ENCODE measurements at regions not wholly inside any gene's neighbourhood (a gene's known extent, or its start where the extent isn't known, plus 50 kb on each side); places are given as distances from the start of the nearest gene placed in this dataset.
"Not testable (repeated sequence)": the region's sequence is repeated elsewhere in the genome, so short reads cannot be mapped to it uniquely, and the experiment has no call there.

DNA sequence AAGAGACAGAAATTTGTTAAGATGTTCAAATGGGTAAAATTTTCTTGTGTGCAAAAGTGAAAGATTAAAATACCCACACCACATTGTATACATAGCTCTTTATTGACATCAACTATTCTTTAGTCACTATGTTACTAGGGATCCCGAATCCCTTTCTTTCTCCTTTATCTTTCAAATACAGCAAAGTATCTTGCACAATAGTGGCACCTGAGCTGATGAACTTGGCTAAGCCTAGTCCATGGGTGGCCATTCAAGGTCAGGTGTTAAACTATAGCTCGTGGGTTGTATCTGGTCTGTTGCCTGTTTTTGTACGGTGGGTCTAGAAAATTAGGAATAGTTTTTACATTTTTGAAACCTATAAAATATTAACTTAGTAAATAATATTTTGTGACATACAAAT lies 210.9 kb downstream of the SLITRK6 start:
- Mint-ChIP-seq H3K36me3 (no peaks in the 10 kb centered on the region), H3K27ac (no peak overlapping the region), H3K27me3 (no peaks in the 10 kb centered on the region), H3K9me3 (peaks cover 2% of the 10 kb centered on the region), H3K4me3 (no peak overlapping the region), H3K4me1 (ENCODE audit: low read depth) (no peaks in the 10 kb centered on the region)
- CTCF ChIA-PET: no interaction called here
- intact Hi-C loops (cut with micrococcal nuclease): no loop called here
- no peak for DNase-seq
- POLR2A ChIA-PET: no interaction called here

DNA sequence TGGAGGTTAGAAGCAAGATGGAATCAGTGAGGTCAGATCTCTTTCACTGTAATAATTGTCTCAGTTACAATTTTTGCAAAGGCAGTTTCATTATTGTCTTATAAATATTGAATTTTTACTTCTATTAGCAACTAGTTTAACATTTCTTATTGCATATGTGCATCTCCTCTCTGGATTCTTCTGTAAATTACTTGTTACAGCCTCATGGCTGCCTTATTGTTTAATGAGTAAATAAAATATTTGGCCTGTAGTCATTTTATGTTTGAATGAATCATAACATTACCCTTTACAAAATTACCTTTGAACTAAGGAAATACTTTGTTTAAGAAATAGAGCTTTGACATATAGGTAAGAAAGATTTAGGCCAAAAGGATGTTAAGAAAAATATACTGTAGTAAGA lies 212.4 kb downstream of the SLITRK6 start:
- H3K4me3 Mint-ChIP-seq: no peak overlapping the region
- no peak for DNase-seq
- intact Hi-C loops (cut with micrococcal nuclease): no loop called here
- H3K9me3 Mint-ChIP-seq: peaks cover 5% of the 10 kb centered on the region
- no peaks in the 10 kb centered on the region for H3K27me3 Mint-ChIP-seq
- no peaks in the 10 kb centered on the region for H3K36me3 Mint-ChIP-seq
- ChIA-PET CTCF (no interaction called here), POLR2A (no interaction called here)
- H3K27ac Mint-ChIP-seq: no peak overlapping the region
- no peaks in the 10 kb centered on the region for H3K4me1 Mint-ChIP-seq (ENCODE audit: low read depth)

DNA sequence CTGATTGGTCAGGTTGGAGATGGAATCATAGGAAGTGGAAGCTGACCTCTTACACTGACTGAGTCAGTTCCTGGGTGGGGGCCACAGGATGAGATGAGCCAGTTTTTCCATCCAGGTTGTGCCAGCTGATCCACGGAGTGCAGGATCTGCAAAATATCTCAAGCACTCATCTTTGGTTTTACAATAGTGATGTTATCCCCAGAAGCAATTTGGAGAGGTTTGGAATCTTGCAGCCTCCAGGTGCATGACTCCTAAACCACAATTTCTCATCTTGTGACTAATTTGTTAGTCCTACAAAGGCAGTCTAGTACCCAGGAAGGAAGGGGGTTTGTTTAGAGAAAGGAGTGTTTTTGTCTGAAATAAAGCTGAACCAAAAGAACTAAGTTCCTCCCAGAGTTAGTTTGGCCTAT lies 212.8 kb downstream of the SLITRK6 start:
- H3K36me3 Mint-ChIP-seq: no peaks in the 10 kb centered on the region
- ChIA-PET CTCF (no interaction called here), POLR2A (no interaction called here)
- no peak for DNase-seq
- no peak overlapping the region for H3K27ac Mint-ChIP-seq
- H3K9me3 Mint-ChIP-seq: peaks cover 5% of the 10 kb centered on the region
- H3K4me3 Mint-ChIP-seq: no peak overlapping the region
- H3K4me1 Mint-ChIP-seq (ENCODE audit: low read depth): no peaks in the 10 kb centered on the region
- intact Hi-C loops (cut with micrococcal nuclease): no loop called here
- H3K27me3 Mint-ChIP-seq: no peaks in the 10 kb centered on the region

DNA sequence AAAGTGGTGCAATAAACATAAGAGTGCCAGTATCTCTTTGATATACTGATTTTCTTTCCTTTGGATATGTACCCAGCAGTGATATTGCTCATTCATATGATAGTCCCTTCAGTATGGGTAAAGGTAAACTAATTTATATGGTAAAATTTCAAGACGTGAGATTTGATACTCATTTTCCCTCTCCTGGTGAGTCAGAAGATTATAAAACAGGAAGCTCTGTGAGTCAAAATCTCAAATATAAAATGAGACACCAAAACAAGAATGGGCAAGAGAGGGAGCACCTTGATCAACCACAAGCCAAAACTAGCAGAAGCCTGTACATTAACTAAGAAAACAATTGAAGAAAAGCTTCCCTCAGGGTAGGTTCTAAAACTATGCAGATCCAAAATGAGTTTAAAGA lies 216.3 kb downstream of the SLITRK6 start:
- Mint-ChIP-seq H3K36me3 (no peaks in the 10 kb centered on the region), H3K27ac (no peak overlapping the region), H3K4me1 (ENCODE audit: low read depth) (no peaks in the 10 kb centered on the region), H3K9me3 (peaks cover 5% of the 10 kb centered on the region), H3K27me3 (no peaks in the 10 kb centered on the region), H3K4me3 (no peak overlapping the region)
- no peak for DNase-seq
- intact Hi-C loops (cut with micrococcal nuclease): no loop called here
- ChIA-PET POLR2A (no interaction called here), CTCF (no interaction called here)

DNA sequence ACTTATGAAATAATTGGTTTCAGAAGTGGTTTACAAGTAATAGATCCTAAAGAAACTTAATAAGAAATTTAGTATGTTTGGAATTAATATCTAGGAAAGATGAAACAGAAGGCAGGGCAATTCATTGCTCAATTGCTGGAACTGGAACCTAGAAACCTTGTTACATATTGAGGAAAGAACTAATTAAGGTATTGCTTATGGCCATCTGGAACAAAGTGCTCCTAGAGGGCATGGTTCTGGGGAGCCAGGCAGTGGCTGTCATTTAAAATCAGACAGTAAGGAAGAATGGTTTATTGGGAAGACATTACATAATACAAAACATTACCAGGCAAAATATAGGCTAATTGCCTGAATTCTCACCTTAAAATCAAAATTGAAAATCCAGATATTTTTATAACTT lies 224.1 kb downstream of the SLITRK6 start:
- Mint-ChIP-seq H3K27ac (no peak overlapping the region), H3K4me1 (ENCODE audit: low read depth) (no peaks in the 10 kb centered on the region), H3K36me3 (no peaks in the 10 kb centered on the region), H3K27me3 (no peaks in the 10 kb centered on the region), H3K4me3 (no peak overlapping the region), H3K9me3 (peaks cover 11% of the 10 kb centered on the region)
- no peak for DNase-seq
- ChIA-PET POLR2A (no interaction called here), CTCF (no interaction called here)
- intact Hi-C loops (cut with micrococcal nuclease): no loop called here

DNA sequence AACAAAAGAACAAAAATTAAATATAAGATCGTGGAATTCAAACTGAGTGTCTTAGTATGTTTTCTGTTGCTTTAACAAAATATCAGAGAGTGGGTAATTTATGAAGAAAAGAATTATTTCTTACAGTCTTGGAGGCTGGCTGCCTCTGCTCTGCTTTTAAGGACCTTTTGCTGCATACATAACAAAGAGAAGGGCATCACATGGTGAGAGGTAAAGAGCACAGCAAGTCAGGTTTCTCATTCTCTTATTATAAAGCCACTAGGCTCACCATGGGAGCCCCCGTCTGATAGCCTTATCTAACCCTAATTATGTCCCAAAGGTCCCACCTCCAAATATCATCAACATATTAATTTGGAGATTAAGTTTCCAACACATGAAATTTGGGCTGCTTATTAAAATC lies 231.3 kb downstream of the SLITRK6 start:
- ChIA-PET POLR2A (no interaction called here), CTCF (no interaction called here)
- no peaks in the 10 kb centered on the region for H3K36me3 Mint-ChIP-seq
- H3K4me3 Mint-ChIP-seq: no peak overlapping the region
- no peak overlapping the region for H3K27ac Mint-ChIP-seq
- no peak for DNase-seq
- intact Hi-C loops (cut with micrococcal nuclease): no loop called here
- H3K4me1 Mint-ChIP-seq (ENCODE audit: low read depth): no peaks in the 10 kb centered on the region
- peaks cover 7% of the 10 kb centered on the region for H3K9me3 Mint-ChIP-seq
- H3K27me3 Mint-ChIP-seq: no peaks in the 10 kb centered on the region

DNA sequence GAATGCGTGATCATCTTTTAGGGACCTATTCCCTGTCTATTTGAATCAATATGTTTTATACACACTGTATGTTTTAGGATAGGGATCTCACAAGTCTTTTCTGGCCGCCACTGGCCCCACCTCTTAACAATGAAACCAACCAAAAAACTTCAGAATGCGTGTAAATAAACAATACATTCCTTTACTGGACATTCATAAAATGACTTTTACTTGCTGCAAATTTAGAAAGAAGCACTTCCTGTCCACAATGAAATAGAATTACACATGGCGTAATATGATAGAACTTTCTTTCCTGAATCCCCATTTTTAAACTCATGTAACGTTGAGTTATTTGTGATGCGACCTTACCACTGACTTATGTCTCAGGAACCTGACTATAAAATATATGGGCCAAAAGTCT lies 233.6 kb downstream of the SLITRK6 start:
- no peaks in the 10 kb centered on the region for H3K36me3 Mint-ChIP-seq
- no peak overlapping the region for H3K4me3 Mint-ChIP-seq
- intact Hi-C loops (cut with micrococcal nuclease): no loop called here
- DNase-seq: no peak
- CTCF ChIA-PET: no interaction called here
- peaks cover 3% of the 10 kb centered on the region for H3K9me3 Mint-ChIP-seq
- POLR2A ChIA-PET: no interaction called here
- H3K27me3 Mint-ChIP-seq: no peaks in the 10 kb centered on the region
- no peaks in the 10 kb centered on the region for H3K4me1 Mint-ChIP-seq (ENCODE audit: low read depth)
- H3K27ac Mint-ChIP-seq: no peak overlapping the region

DNA sequence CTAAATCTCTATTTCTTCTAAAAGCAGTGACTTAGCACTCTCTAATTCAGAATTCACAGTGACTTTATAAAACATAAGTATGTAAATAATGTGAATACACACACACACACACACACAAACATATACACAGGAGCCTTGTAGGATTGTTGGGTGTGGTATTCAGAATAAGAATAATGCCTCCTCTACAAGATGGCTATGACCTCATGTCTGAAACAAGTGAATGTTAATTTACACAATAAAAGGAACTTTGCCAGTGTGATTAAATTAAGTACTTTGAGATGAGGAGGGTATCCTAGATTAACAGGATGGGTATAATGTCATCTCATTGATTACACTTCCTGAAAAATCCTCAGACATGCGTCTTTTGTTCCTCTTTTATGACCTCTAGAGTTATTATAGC lies 234.6 kb downstream of the SLITRK6 start:
- ChIA-PET POLR2A (no interaction called here), CTCF (no interaction called here)
- Mint-ChIP-seq H3K36me3 (no peaks in the 10 kb centered on the region), H3K27me3 (no peaks in the 10 kb centered on the region), H3K27ac (no peak overlapping the region), H3K4me3 (no peak overlapping the region), H3K9me3 (no peaks in the 10 kb centered on the region), H3K4me1 (ENCODE audit: low read depth) (no peaks in the 10 kb centered on the region)
- DNase-seq: no peak
- intact Hi-C loops (cut with micrococcal nuclease): no loop called here

DNA sequence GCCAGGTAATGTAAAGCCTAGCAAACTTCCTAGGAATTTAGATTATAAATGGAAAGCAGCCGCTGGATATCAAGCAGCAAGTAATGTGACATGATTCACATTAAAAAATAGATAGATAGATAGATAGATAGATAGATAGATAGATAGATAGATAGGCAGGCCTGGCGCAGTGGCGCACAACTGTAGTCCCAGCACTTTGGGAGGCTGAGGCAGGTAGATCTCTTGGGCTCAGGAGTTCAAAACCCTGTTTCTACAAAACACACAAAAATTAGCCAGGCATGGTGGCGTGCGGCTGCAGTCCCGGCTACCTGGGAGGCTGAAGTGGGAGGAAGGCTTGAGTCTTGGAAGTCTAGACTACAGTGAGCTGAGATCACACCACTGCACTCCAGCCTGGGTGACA lies 236.9 kb downstream of the SLITRK6 start:
- Mint-ChIP-seq H3K27me3 (no peaks in the 10 kb centered on the region), H3K9me3 (no peaks in the 10 kb centered on the region), H3K4me1 (ENCODE audit: low read depth) (no peaks in the 10 kb centered on the region), H3K36me3 (no peaks in the 10 kb centered on the region), H3K27ac (no peak overlapping the region), H3K4me3 (no peak overlapping the region)
- ChIA-PET POLR2A (interaction anchor here (0.6 kb wide), 1 partner anchor 151 kb away, joined by 3 read pairs; no protein-coding TSS in a partner anchor), CTCF (no interaction called here)
- DNase-seq: no peak
- intact Hi-C loops (cut with micrococcal nuclease): no loop called here

DNA sequence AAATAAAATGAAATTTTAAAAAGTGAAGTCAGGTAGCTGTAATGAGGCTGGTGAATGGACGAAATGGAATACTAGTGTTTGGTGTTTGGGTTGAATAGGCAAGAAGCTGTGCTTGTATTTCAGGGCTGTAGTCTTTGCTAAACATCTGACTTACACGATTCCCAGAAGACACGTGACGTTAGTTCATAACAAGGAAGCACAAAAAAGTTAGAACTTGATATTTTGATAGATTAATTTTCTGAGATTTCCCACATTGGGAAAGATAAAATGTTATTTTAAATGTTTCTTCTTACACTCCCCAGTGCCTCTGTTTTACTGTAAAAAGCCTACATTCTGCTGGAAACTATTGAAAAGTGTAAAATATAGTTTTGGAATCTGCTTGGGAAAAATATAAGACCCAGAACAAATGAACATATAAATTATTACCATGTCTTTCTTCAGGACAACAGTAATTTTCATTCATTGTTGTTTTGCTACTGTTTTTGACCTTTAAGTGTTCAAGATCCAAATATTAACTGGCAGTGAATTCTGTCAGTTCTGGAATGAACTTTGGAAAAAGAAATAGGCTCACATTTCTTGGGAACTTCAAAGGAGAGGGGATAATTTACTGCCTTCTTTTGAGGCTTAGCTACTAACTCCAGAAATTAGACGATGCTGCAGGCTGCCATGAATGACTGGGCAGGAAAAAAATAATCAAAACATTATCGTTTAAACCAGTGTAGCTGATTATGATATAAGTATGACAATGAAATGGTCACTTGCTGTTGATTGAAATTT lies 241.3 kb downstream of the SLITRK6 start:
- H3K27ac Mint-ChIP-seq: no peak overlapping the region
- no peaks in the 10 kb centered on the region for H3K36me3 Mint-ChIP-seq
- no peaks in the 10 kb centered on the region for H3K4me1 Mint-ChIP-seq (ENCODE audit: low read depth)
- H3K4me3 Mint-ChIP-seq: no peak overlapping the region
- no peaks in the 10 kb centered on the region for H3K9me3 Mint-ChIP-seq
- POLR2A ChIA-PET: no interaction called here
- intact Hi-C loops (cut with micrococcal nuclease): no loop called here
- CTCF ChIA-PET: no interaction called here
- no peak for DNase-seq
- no peaks in the 10 kb centered on the region for H3K27me3 Mint-ChIP-seq

DNA sequence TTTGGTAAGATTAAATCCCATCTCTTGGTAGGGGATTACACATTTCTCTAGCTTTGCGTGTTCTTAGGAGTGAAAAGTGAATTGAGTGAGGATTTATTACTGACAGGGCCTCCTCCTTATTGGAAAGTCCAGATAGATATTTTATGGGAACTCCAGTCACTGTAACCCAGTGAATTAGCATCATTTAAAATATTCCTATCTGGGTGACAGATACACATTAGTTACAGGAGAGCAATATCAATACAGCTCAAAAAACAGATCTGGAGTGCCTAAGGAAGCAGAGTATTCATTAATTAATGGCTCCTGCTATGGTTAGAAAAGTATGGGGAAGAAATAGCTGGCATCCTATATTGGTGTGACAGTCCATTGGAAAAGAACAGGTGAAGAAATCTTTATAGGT lies 248.2 kb downstream of the SLITRK6 start:
- Mint-ChIP-seq H3K4me3 (no peak overlapping the region), H3K9me3 (peaks cover 13% of the 10 kb centered on the region)
- CTCF ChIA-PET: no interaction called here

DNA sequence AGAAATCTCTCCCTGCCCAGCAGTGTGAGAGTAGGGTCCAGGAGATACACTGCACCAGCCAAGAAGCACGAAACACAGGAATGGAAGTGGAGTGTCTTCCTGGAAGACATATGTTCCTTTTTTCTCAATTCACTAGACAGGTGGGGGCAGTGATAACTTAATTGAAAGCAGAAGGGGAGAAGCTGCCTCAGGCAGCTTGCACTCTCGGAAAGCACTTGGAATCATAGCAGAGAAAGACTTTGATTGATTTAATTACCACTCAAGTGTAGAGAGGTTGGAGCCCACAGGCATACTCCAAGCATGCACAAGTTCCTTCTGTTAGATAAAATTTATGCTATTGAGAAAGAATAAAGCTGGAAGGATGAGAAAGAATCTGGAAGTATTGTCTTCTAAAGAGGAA lies 249.4 kb downstream of the SLITRK6 start:
- Mint-ChIP-seq H3K4me1 (ENCODE audit: low read depth) (no peaks in the 10 kb centered on the region), H3K27ac (no peak overlapping the region), H3K4me3 (no peak overlapping the region), H3K36me3 (no peaks in the 10 kb centered on the region), H3K9me3 (peaks cover 13% of the 10 kb centered on the region), H3K27me3 (no peaks in the 10 kb centered on the region)
- ChIA-PET POLR2A (no interaction called here), CTCF (no interaction called here)
- DNase-seq: no peak
- intact Hi-C loops (cut with micrococcal nuclease): loop anchor here (10.0 kb wide), 1 partner anchor 65 kb away; no protein-coding TSS in a partner anchor

More for the DNA sequence above, 248.2 kb downstream of the SLITRK6 start:
- POLR2A ChIA-PET: no interaction called here
- no peaks in the 10 kb centered on the region for H3K36me3 Mint-ChIP-seq
- DNase-seq: no peak
- H3K27me3 Mint-ChIP-seq: no peaks in the 10 kb centered on the region
- H3K27ac Mint-ChIP-seq: no peak overlapping the region
- intact Hi-C loops (cut with micrococcal nuclease): no loop called here
- no peaks in the 10 kb centered on the region for H3K4me1 Mint-ChIP-seq (ENCODE audit: low read depth)

DNA sequence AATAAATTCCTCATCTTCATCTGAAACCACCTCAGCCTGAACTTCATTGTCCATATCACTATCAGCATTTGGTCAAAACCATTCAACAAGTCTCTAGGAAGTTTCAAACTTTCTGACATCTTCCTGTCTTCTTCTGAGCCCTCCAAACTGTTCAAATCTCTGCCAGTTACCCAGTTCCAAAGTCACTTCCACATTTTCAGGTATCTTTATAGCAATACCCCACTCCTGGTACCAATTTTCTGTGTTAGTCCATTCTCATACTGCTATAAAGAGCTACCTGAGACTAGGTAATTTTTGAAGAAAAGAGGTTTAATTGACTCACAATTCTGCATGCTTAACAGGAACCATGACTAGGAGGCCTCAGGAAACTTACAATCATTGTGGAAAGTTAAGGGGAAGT lies 250.4 kb downstream of the SLITRK6 start:
- H3K4me3 Mint-ChIP-seq; CTCF ChIA-PET; H3K4me1 Mint-ChIP-seq (ENCODE audit: low read depth); H3K27me3 Mint-ChIP-seq; H3K36me3 Mint-ChIP-seq; DNase-seq; POLR2A ChIA-PET; H3K27ac Mint-ChIP-seq: not testable (repeated sequence)
- intact Hi-C loops (cut with micrococcal nuclease): loop anchor here (10.0 kb wide), 1 partner anchor 64 kb away; no protein-coding TSS in a partner anchor
- peaks cover 13% of the 10 kb centered on the region for H3K9me3 Mint-ChIP-seq
